KMS-11 (cell line): ENCODE measurements at regions not wholly inside any gene's neighbourhood (a gene's known extent, or its start where the extent isn't known, plus 50 kb on each side); places are given as distances from the start of the nearest gene placed in this dataset.
"Not testable (repeated sequence)": the region's sequence is repeated elsewhere in the genome, so short reads cannot be mapped to it uniquely, and the experiment has no call there.

Experiments used
- H2AFZ ChIP-seq: fragments of 200-600 bp; sonication (generic); 2 replicates; pipeline ENCODE4 v1.6.1; 2016; ENCODE audit warnings: antibody characterized with exemption, mixed run types, low read depth
- H3K27ac ChIP-seq: fragments of 200-600 bp; sonication (generic); 2 replicates; pipeline ENCODE4 v1.6.1; 2016; ENCODE audit warnings: mild to moderate bottlenecking, mixed run types
- H3K27me3 ChIP-seq: fragments of 200-600 bp; sonication (generic); 2 replicates; pipeline ENCODE4 v1.6.1; 2017; ENCODE audit warnings: mild to moderate bottlenecking, low read depth, mixed run types, moderate library complexity; ENCODE audit not compliant: insufficient read depth
- H3K36me3 ChIP-seq: fragments of 200-600 bp; sonication (generic); 2 replicates; pipeline ENCODE4 v1.6.1; 2017; ENCODE audit warnings: mild to moderate bottlenecking, mixed run types; ENCODE audit not compliant: insufficient read depth
- H3K4me1 ChIP-seq: fragments of 200-600 bp; sonication (generic); 2 replicates; pipeline ENCODE4 v1.6.1; 2016; ENCODE audit warnings: mild to moderate bottlenecking, low read depth, mixed run types; ENCODE audit not compliant: poor library complexity, severe bottlenecking
- H3K4me2 ChIP-seq: fragments of 200-600 bp; sonication (generic); 2 replicates; pipeline ENCODE4 v1.7.0; 2016; ENCODE audit warnings: mild to moderate bottlenecking, mixed run types
- H3K4me3 ChIP-seq: fragments of 200-600 bp; sonication (generic); IDR thresholded peaks from 2 replicates; pipeline ENCODE4 v1.6.1; 2017; ENCODE audit warnings: low read depth, low read length, mixed read lengths; ENCODE audit not compliant: insufficient read depth
- H3K79me2 ChIP-seq: fragments of 200-600 bp; sonication (generic); 2 replicates; pipeline ENCODE4 v1.6.1; 2016; ENCODE audit warnings: low read depth, mixed run types; ENCODE audit not compliant: insufficient read depth
- H3K9ac ChIP-seq: fragments of 200-600 bp; sonication (generic); 2 replicates; pipeline ENCODE4 v1.6.1; 2016; ENCODE audit warnings: mild to moderate bottlenecking, mixed run types
- H4K20me1 ChIP-seq: fragments of 200-600 bp; sonication (generic); 2 replicates; pipeline ENCODE4 v1.6.1; 2016; ENCODE audit warnings: mild to moderate bottlenecking, mixed run types; ENCODE audit not compliant: insufficient read depth
- TF ChIP-seq, protein P1 (sequence below): fragments of 200-600 bp; sonication (generic); conservative IDR thresholded peaks from 2 replicates; pipeline ENCODE4 v1.6.1; 2017; ENCODE audit warnings: low read depth, mild to moderate bottlenecking, antibody characterized with exemption, low read length, moderate library complexity, mixed read lengths

DNA sequence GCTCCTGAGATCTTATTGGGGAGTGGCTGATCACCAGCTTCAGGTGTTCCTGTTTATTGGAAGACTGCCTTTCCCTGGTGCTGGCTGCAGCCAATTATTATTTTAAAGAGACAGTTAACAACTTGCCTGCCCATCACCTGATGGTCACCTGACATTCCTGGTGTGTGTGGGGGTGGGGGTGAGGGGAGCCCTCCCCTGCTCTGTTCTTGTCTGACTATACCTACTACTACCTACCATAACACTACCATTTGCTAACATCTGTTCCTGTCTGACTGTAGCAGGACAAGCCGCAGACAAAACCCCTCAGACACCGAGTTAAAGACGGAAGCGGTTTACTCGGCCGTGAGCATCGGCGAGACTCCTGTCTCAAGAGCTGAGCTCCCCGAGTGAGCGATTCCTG lies 54.9 kb upstream of the NBPF3 start:
- Histone ChIP-seq H3K79me2 (no peaks in the 10 kb centered on the region), H3K9ac (no peak overlapping the region), H3K4me2 (peak overlapping the region; percentile 56), H3K27ac (peak overlapping the region; percentile 26; the same call in 1 of the 2 replicates), H2AFZ (peak overlapping the region; percentile 51; the same call in 1 of the 2 replicates), H3K4me3 (peak overlapping the region; percentile 45), H3K27me3 (peaks cover 22% of the 10 kb centered on the region; the same call in 1 of the 2 replicates), H3K4me1 (peaks cover 37% of the 10 kb centered on the region), H3K36me3 (no peaks in the 10 kb centered on the region), H4K20me1 (no peaks in the 10 kb centered on the region)
- TF ChIP-seq, protein P1, sequence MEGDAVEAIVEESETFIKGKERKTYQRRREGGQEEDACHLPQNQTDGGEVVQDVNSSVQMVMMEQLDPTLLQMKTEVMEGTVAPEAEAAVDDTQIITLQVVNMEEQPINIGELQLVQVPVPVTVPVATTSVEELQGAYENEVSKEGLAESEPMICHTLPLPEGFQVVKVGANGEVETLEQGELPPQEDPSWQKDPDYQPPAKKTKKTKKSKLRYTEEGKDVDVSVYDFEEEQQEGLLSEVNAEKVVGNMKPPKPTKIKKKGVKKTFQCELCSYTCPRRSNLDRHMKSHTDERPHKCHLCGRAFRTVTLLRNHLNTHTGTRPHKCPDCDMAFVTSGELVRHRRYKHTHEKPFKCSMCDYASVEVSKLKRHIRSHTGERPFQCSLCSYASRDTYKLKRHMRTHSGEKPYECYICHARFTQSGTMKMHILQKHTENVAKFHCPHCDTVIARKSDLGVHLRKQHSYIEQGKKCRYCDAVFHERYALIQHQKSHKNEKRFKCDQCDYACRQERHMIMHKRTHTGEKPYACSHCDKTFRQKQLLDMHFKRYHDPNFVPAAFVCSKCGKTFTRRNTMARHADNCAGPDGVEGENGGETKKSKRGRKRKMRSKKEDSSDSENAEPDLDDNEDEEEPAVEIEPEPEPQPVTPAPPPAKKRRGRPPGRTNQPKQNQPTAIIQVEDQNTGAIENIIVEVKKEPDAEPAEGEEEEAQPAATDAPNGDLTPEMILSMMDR, result no peak

DNA sequence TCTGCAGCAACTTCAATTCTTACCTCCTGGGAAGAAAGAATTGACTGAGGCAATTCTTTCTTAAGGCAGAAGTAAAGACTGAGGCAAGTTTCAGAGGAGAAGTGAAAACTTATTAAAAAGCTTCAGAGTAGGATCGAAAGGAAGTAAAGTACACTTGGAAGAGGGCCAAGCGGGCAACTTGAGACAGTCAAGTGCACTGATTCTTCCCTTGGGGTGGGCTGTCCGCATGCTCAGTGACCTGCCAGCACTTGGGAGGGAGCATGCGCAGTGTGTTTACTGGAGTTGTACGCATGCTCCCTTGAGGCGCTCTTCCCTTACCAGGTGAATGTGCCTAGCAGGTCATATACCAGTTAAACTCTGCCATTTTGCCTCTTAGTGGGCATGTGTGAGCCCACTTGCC lies 55.3 kb upstream of the NBPF3 start:
- H3K9ac ChIP-seq, result no peak overlapping the region
- H3K4me2 ChIP-seq, result peak overlapping the region; percentile 56
- H3K4me3 ChIP-seq, result peak overlapping the region; percentile 45
- no peaks in the 10 kb centered on the region for H4K20me1 ChIP-seq
- TF ChIP-seq, protein P1, result no peak
- peaks cover 25% of the 10 kb centered on the region; the same call in 1 of the 2 replicates for H3K27me3 ChIP-seq
- H3K79me2 ChIP-seq, result no peaks in the 10 kb centered on the region
- H2AFZ ChIP-seq, result peak overlapping the region; percentile 51; the same call in 1 of the 2 replicates
- H3K4me1 ChIP-seq, result peaks cover 37% of the 10 kb centered on the region
- no peaks in the 10 kb centered on the region for H3K36me3 ChIP-seq
- H3K27ac ChIP-seq, result peak overlapping the region; percentile 40; the same call in 1 of the 2 replicates

DNA sequence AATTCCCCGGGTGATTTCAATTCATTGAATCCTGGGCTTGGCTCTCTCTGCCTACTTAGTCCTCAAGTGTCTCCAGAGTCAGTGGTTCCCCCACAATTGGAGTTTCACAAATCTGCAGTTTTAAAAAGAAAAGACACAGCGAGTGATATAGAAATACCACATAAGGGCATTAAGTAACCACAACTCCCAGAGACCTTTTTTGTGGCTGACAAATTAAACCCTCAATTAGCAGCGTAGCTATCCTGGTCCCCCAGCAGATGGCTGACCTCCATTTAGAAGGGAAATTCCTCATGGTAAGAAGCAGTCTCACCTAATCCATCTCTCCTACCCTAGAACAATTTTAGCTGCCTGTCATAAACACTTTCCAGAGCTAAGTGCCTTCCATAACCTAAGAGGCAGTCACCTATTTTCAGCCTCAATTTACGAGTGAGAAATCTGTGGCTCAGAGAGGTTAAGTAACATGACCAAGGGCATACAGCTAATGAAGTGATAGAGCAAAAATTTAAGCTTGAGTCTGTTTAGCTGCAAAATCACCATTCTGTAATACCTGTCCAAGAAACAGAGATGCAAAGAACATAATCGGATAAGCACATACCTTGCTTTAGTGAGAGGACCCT lies 56.0 kb upstream of the NBPF3 start:
- TF ChIP-seq, protein P1, result no peak
- Histone ChIP-seq H3K79me2 (no peaks in the 10 kb centered on the region), H3K27ac (peak overlapping the region; percentile 40; the same call in 1 of the 2 replicates)

DNA sequence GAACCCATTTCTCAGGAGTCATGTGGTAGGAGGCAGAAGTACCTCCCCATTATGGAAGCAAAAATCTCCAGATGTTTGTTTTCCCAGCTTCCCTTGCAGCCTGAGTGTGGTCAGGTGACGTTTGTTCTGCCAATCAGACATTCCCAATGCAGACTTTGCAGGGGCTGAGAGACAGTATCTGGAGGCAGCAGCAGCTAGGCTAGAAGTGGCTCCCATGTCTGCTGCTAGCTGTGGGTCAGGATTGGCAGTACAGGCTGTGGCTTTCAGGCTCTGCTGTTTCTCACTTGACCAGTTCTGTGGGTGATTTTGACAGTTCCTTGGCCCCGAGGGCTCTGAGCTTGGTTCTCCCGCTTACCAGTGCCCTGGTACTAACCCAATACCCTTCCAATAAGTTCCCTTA lies 58.6 kb upstream of the NBPF3 start:
- Histone ChIP-seq H3K4me1 (peaks cover 37% of the 10 kb centered on the region), H3K27me3 (peaks cover 36% of the 10 kb centered on the region; the same call in 1 of the 2 replicates), H4K20me1 (no peaks in the 10 kb centered on the region), H3K4me2 (no peak overlapping the region), H3K9ac (no peak overlapping the region), H3K4me3 (no peak overlapping the region), H3K36me3 (no peaks in the 10 kb centered on the region), H3K27ac (no peak overlapping the region), H2AFZ (no peak overlapping the region), H3K79me2 (no peaks in the 10 kb centered on the region)
- TF ChIP-seq, protein P1, result no peak

More for the DNA sequence above, 56.0 kb upstream of the NBPF3 start:
- Histone ChIP-seq H3K36me3 (no peaks in the 10 kb centered on the region), H3K27me3 (peaks cover 31% of the 10 kb centered on the region; the same call in 1 of the 2 replicates), H3K4me1 (peaks cover 37% of the 10 kb centered on the region), H3K4me2 (peak overlapping the region; percentile 56), H2AFZ (no peak overlapping the region), H3K4me3 (no peak overlapping the region), H4K20me1 (no peaks in the 10 kb centered on the region), H3K9ac (no peak overlapping the region)

DNA sequence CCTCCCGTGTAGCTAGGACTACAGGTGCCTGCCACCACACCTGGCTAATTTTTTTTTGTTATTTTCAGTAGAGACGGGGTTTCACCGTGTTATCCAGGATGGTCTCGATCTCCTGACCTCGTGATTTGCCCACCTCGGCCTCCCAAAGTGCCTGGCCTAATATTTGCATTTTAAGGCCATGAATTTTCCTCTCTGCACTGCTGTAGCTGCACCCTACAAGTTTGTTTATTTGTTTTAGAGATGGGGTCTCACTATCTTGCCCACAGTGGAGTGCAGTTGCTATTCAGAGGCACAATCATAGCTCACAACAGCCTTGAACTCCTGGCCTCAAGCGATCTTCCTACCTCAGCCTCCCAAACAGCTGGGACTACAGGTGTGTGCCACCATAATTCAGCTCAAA lies 59.8 kb upstream of the NBPF3 start:
- H2AFZ ChIP-seq, result not testable (repeated sequence)

More for the DNA sequence above, 59.8 kb upstream of the NBPF3 start:
- not testable (repeated sequence) for H3K79me2 ChIP-seq, H3K27ac ChIP-seq, H3K36me3 ChIP-seq, H3K4me2 ChIP-seq, H4K20me1 ChIP-seq, H3K9ac ChIP-seq, H3K4me3 ChIP-seq
- Histone ChIP-seq H3K27me3 (peaks cover 36% of the 10 kb centered on the region; the same call in 1 of the 2 replicates), H3K4me1 (peaks cover 26% of the 10 kb centered on the region)
